Keratinocyte (primary cell): ENCODE measurements at regions not wholly inside any gene's neighbourhood (a gene's known extent, or its start where the extent isn't known, plus 50 kb on each side); places are given as distances from the start of the nearest gene placed in this dataset.

ENCODE experiments used
- DNase-seq: peaks from one replicate; pipeline ENCODE4 v3.0.0-alpha.2; 2011; ENCODE audit warnings: low read depth, missing footprints, low spot score
- FAIRE-seq: peaks from 2 replicates; lab custom pipeline; 2011; peaks lifted over from hg19 to GRCh38; lab: Jason Lieb, UNC
- H2AFZ ChIP-seq: 2 replicates; pipeline ENCODE4 v1.6.0; 2012; ENCODE audit warnings: low read length, control low read depth, inconsistent platforms; ENCODE audit not compliant: control insufficient read depth
- H3K27ac ChIP-seq: 2 replicates; pipeline ENCODE4 v1.5.1; 2011; ENCODE audit warnings: low read length; ENCODE audit not compliant: control insufficient read depth, insufficient read depth
- H3K27me3 ChIP-seq: 3 replicates; pipeline ENCODE4 v1.6.0; 2011; ENCODE audit warnings: low read length; ENCODE audit not compliant: control insufficient read depth, insufficient read depth; ENCODE audit errors: extremely low read depth
- H3K36me3 ChIP-seq, 2 experiments: 2 replicates in 1 of 2; 3 replicates in 1 of 2; pipeline ENCODE4 v1.5.1; 2011; ENCODE audit warnings: low read length in 2 of 2, mild to moderate bottlenecking in 1 of 2; ENCODE audit not compliant: control insufficient read depth in 2 of 2, insufficient read depth in 2 of 2; ENCODE audit errors: extremely low read depth in 1 of 2
- H3K4me1 ChIP-seq: 3 replicates; pipeline ENCODE4 v1.5.1; 2011; ENCODE audit warnings: low read length; ENCODE audit not compliant: control insufficient read depth, insufficient read depth; ENCODE audit errors: extremely low read depth
- H3K4me2 ChIP-seq: 3 replicates; pipeline ENCODE4 v1.6.0; 2011; ENCODE audit warnings: low read depth, low read length; ENCODE audit not compliant: control insufficient read depth, insufficient read depth; ENCODE audit errors: extremely low read depth
- H3K4me3 ChIP-seq, 3 experiments: fragments of 200-600 bp in 1 of 3; sonication (generic) in 1 of 3; 2 replicates in 2 of 3; 3 replicates in 1 of 3; pipeline ENCODE4 v1.5.1; 2011 to 2016; ENCODE audit warnings: low read length in 3 of 3, mild to moderate bottlenecking in 3 of 3, control low read depth in 2 of 3, inconsistent platforms in 1 of 3, low read depth in 1 of 3, mixed read lengths in 1 of 3, mixed run types in 1 of 3, moderate library complexity in 1 of 3; ENCODE audit not compliant: control insufficient read depth in 2 of 3, insufficient read depth in 2 of 3; ENCODE audit errors: extremely low read depth in 1 of 3
- H3K79me2 ChIP-seq: 2 replicates; pipeline ENCODE4 v1.6.0; 2012; ENCODE audit warnings: low read length; ENCODE audit not compliant: control insufficient read depth, insufficient read depth
- H3K9ac ChIP-seq: 3 replicates; pipeline ENCODE4 v1.6.0; 2011; ENCODE audit warnings: low read length; ENCODE audit not compliant: control insufficient read depth, insufficient read depth; ENCODE audit errors: extremely low read depth
- H3K9me1 ChIP-seq: 3 replicates; pipeline ENCODE4 v1.6.0; 2011; ENCODE audit warnings: low read length; ENCODE audit not compliant: control insufficient read depth, insufficient read depth; ENCODE audit errors: extremely low read depth
- H3K9me3 ChIP-seq: 2 replicates; pipeline ENCODE4 v1.5.1; 2012; ENCODE audit warnings: low read depth, low read length; ENCODE audit not compliant: control insufficient read depth
- H4K20me1 ChIP-seq: 3 replicates; pipeline ENCODE4 v1.6.0; 2011; ENCODE audit warnings: low read length; ENCODE audit not compliant: control insufficient read depth, insufficient read depth; ENCODE audit errors: extremely low read depth
- EZH2 ChIP-seq: IDR thresholded peaks from one replicate; pipeline ENCODE4 v1.6.1; 2012; ENCODE audit warnings: inconsistent platforms, mild to moderate bottlenecking, low read length, moderate library complexity
- dilution Hi-C: fragments of 300-500 bp; cut with MboI; formaldehyde crosslinking; loops from one replicate; pipeline ENCODE4 v1.7.0; 2020; ENCODE audit warnings: low sequenced_read_pairs; ENCODE audit not compliant: extremely low pct_ligation_motif_present
- TF ChIP-seq, protein P1 (sequence below), 3 experiments: IDR thresholded peaks in 1 of 3; conservative IDR thresholded peaks in 1 of 3; optimal IDR thresholded peaks in 1 of 3; 2 replicates in 2 of 3; 3 replicates in 1 of 3; pipeline versions ENCODE3 to v1.5.1; 2011; ENCODE audit warnings: low read length in 3 of 3, mild to moderate bottlenecking in 3 of 3, moderate library complexity in 2 of 3, control low read depth in 1 of 3, inconsistent platforms in 1 of 3; ENCODE audit not compliant: insufficient read depth in 2 of 3; ENCODE audit errors: extremely low read depth in 1 of 3

DNA sequence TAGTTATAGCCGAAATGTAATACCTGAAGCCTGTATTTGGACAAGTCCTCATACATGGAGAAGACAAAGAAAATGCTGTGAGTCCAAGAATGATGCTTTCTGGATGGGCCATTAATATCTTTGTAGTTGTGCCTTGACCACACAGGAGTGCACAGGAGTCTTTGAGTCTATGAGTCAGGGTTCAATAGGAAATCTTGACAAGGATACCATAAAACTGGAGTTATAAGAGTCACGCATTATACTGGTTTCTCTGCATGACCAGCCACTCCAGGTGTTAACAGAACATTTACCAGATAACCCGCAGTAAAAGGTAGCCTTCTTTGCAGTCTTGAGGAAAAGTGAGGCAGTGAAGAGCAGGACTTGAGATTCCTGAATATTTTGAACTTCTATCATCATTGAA is 464.6 kb upstream of the PKN2 start:
- H3K79me2 ChIP-seq: no peaks in the 10 kb centered on the region
- H3K36me3 ChIP-seq: no peaks in the 10 kb centered on the region
- no peak overlapping the region for H3K4me3 ChIP-seq
- H3K9me1 ChIP-seq: no peaks in the 10 kb centered on the region
- H4K20me1 ChIP-seq: no peaks in the 10 kb centered on the region
- FAIRE-seq: no peak
- no peak for DNase-seq
- no peaks in the 10 kb centered on the region for H3K9me3 ChIP-seq
- no peak overlapping the region for H2AFZ ChIP-seq
- TF ChIP-seq, protein P1, sequence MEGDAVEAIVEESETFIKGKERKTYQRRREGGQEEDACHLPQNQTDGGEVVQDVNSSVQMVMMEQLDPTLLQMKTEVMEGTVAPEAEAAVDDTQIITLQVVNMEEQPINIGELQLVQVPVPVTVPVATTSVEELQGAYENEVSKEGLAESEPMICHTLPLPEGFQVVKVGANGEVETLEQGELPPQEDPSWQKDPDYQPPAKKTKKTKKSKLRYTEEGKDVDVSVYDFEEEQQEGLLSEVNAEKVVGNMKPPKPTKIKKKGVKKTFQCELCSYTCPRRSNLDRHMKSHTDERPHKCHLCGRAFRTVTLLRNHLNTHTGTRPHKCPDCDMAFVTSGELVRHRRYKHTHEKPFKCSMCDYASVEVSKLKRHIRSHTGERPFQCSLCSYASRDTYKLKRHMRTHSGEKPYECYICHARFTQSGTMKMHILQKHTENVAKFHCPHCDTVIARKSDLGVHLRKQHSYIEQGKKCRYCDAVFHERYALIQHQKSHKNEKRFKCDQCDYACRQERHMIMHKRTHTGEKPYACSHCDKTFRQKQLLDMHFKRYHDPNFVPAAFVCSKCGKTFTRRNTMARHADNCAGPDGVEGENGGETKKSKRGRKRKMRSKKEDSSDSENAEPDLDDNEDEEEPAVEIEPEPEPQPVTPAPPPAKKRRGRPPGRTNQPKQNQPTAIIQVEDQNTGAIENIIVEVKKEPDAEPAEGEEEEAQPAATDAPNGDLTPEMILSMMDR (optimal IDR thresholded peaks at IDR 0.05 in 1 of 3, IDR thresholded peaks at IDR 0.05 in 1 of 3, conservative IDR thresholded peaks at IDR 0.05 in 1 of 3; ENCODE audit: extremely low read depth in 1 of 3, insufficient read depth in 2 of 3, low read length in 3 of 3): no peak
- no peak for TF ChIP-seq EZH2
- dilution Hi-C loops: no loop called here
- no peak overlapping the region for H3K9ac ChIP-seq
- H3K27me3 ChIP-seq: peaks cover 2% of the 10 kb centered on the region
- no peak overlapping the region for H3K4me2 ChIP-seq
- no peak overlapping the region for H3K27ac ChIP-seq
- H3K4me1 ChIP-seq: no peaks in the 10 kb centered on the region

GRCh38 chr1:88221411-88221810 is 462.7 kb upstream of the PKN2 start:
- no peak overlapping the region for H2AFZ ChIP-seq
- H3K9me1 ChIP-seq: no peaks in the 10 kb centered on the region
- H3K36me3 ChIP-seq: no peaks in the 10 kb centered on the region
- no peaks in the 10 kb centered on the region for H4K20me1 ChIP-seq
- H3K4me2 ChIP-seq: no peak overlapping the region
- H3K27me3 ChIP-seq: peaks cover 2% of the 10 kb centered on the region
- DNase-seq (no peak), FAIRE-seq (no peak)
- H3K9ac ChIP-seq: no peak overlapping the region
- no peaks in the 10 kb centered on the region for H3K9me3 ChIP-seq
- H3K27ac ChIP-seq: no peak overlapping the region
- H3K79me2 ChIP-seq: no peaks in the 10 kb centered on the region
- H3K4me1 ChIP-seq: no peaks in the 10 kb centered on the region
- dilution Hi-C loops: no loop called here
- H3K4me3 ChIP-seq: no peak overlapping the region
- TF ChIP-seq EZH2: no peak

DNA sequence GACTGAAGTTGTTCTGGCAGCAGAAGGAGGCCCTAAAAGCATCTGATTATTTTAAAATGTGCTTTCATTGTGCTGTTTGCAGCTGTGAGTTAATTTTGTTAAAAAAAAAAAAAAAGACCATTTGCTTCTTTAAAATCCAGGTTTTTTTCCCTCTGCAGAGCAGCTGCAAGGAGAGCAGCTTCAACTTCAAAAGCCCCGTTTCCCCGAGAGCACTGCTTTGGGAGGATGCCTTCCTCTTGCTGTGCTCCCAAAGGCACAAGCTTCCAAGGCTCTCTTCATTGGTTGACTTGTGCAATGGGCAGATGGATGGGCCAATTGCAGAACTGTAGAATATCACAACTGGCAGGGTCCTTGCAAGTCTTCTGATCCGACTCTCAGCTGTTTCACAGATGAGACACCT is 459.2 kb upstream of the PKN2 start:
- no peak overlapping the region for H3K4me3 ChIP-seq
- FAIRE-seq: no peak
- H3K27ac ChIP-seq: no peak overlapping the region
- H3K79me2 ChIP-seq: no peaks in the 10 kb centered on the region
- no peak for DNase-seq
- H3K4me2 ChIP-seq: no peak overlapping the region
- H3K4me1 ChIP-seq: no peaks in the 10 kb centered on the region
- no peaks in the 10 kb centered on the region for H3K9me3 ChIP-seq
- peaks cover 2% of the 10 kb centered on the region for H3K27me3 ChIP-seq
- H3K9me1 ChIP-seq: no peaks in the 10 kb centered on the region
- H2AFZ ChIP-seq: no peak overlapping the region
- H3K9ac ChIP-seq: no peak overlapping the region
- no peaks in the 10 kb centered on the region for H3K36me3 ChIP-seq
- no peaks in the 10 kb centered on the region for H4K20me1 ChIP-seq
- TF ChIP-seq EZH2: no peak
- TF ChIP-seq, protein P1 (optimal IDR thresholded peaks at IDR 0.05 in 1 of 3, IDR thresholded peaks at IDR 0.05 in 1 of 3, conservative IDR thresholded peaks at IDR 0.05 in 1 of 3; ENCODE audit: extremely low read depth in 1 of 3, insufficient read depth in 2 of 3, low read length in 3 of 3): no peak
- dilution Hi-C loops: no loop called here
